ENCODE measurements at regions not wholly inside any gene's neighbourhood (a gene's known extent, or its start where the extent isn't known, plus 50 kb on each side); places are given as distances from the start of the nearest gene placed in this dataset.

DNA sequence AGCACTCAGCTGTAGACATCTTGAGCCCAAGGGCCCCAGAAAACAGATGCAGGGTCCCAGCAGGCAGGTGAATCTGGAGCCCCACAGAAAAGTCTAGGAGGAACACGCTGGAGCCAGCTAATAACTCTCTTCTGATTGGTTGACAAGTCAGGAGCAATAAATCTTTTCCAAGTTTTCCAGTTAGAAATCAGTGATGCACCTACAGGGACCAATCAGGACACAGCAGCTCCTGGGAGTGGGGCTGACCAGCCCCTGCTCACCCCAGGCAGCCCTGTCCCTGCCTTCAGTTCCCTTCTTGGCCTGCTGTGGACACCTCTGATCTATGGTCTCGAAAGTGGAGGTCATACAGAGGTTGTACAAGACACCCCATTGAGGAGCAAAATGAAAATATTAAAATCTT, 75.7 kb downstream of the KCNF1 start:
- no peak overlapping the region for H3K4me2 ChIP-seq
- no peak overlapping the region for H3K4me3 ChIP-seq
- H3K36me3 ChIP-seq (ENCODE audit: insufficient read depth), result no peaks in the 10 kb centered on the region
- Mint-ChIP-seq H3K36me3 (ENCODE audit: low read depth) (no peaks in the 10 kb centered on the region), H3K9me3 (no peaks in the 10 kb centered on the region; the same call in 1 of the 3 replicates), H3K27me3 (ENCODE audit: insufficient read depth, low read depth, poor library complexity) (peaks cover 10% of the 10 kb centered on the region), H3K27ac (no peak overlapping the region), H3K4me3 (no peak overlapping the region), H3K4me1 (no peaks in the 10 kb centered on the region)
- no peak overlapping the region for H3K27ac ChIP-seq (ENCODE audit: low read depth)
- ATAC-seq, result no peak
- TF ChIP-seq, protein P1, sequence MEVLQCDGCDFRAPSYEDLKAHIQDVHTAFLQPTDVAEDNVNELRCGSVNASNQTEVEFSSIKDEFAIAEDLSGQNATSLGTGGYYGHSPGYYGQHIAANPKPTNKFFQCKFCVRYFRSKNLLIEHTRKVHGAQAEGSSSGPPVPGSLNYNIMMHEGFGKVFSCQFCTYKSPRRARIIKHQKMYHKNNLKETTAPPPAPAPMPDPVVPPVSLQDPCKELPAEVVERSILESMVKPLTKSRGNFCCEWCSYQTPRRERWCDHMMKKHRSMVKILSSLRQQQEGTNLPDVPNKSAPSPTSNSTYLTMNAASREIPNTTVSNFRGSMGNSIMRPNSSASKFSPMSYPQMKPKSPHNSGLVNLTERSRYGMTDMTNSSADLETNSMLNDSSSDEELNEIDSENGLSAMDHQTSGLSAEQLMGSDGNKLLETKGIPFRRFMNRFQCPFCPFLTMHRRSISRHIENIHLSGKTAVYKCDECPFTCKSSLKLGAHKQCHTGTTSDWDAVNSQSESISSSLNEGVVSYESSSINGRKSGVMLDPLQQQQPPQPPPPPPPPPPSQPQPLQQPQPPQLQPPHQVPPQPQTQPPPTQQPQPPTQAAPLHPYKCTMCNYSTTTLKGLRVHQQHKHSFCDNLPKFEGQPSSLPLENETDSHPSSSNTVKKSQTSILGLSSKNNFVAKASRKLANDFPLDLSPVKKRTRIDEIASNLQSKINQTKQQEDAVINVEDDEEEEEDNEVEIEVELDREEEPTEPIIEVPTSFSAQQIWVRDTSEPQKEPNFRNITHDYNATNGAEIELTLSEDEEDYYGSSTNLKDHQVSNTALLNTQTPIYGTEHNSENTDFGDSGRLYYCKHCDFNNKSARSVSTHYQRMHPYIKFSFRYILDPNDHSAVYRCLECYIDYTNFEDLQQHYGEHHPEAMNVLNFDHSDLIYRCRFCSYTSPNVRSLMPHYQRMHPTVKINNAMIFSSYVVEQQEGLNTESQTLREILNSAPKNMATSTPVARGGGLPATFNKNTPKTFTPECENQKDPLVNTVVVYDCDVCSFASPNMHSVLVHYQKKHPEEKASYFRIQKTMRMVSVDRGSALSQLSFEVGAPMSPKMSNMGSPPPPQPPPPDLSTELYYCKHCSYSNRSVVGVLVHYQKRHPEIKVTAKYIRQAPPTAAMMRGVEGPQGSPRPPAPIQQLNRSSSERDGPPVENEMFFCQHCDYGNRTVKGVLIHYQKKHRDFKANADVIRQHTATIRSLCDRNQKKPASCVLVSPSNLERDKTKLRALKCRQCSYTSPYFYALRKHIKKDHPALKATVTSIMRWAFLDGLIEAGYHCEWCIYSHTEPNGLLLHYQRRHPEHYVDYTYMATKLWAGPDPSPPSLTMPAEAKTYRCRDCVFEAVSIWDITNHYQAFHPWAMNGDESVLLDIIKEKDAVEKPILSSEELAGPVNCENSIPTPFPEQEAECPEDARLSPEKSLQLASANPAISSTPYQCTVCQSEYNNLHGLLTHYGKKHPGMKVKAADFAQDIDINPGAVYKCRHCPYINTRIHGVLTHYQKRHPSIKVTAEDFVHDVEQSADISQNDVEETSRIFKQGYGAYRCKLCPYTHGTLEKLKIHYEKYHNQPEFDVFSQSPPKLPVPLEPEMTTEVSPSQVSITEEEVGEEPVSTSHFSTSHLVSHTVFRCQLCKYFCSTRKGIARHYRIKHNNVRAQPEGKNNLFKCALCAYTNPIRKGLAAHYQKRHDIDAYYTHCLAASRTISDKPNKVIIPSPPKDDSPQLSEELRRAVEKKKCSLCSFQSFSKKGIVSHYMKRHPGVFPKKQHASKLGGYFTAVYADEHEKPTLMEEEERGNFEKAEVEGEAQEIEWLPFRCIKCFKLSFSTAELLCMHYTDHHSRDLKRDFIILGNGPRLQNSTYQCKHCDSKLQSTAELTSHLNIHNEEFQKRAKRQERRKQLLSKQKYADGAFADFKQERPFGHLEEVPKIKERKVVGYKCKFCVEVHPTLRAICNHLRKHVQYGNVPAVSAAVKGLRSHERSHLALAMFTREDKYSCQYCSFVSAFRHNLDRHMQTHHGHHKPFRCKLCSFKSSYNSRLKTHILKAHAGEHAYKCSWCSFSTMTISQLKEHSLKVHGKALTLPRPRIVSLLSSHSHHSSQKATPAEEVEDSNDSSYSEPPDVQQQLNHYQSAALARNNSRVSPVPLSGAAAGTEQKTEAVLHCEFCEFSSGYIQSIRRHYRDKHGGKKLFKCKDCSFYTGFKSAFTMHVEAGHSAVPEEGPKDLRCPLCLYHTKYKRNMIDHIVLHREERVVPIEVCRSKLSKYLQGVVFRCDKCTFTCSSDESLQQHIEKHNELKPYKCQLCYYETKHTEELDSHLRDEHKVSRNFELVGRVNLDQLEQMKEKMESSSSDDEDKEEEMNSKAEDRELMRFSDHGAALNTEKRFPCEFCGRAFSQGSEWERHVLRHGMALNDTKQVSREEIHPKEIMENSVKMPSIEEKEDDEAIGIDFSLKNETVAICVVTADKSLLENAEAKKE (CRISPR knock-in tag; IDR thresholded peaks at IDR 0.05), result no peak
- TF ChIP-seq ZNF331 (CRISPR knock-in tag; IDR thresholded peaks at IDR 0.05; ENCODE audit: low read depth), result no peak
- TF ChIP-seq STAT1 (IDR thresholded peaks at IDR 0.05; ENCODE audit: unreplicated experiment), result no peak
- no peak for TF ChIP-seq CREB1 (CRISPR knock-in tag; IDR thresholded peaks at IDR 0.05; ENCODE audit: low read depth)
- no peak for TF ChIP-seq JUNB (IDR thresholded peaks at IDR 0.05; ENCODE audit: unreplicated experiment)
- TF ChIP-seq, protein P2, sequence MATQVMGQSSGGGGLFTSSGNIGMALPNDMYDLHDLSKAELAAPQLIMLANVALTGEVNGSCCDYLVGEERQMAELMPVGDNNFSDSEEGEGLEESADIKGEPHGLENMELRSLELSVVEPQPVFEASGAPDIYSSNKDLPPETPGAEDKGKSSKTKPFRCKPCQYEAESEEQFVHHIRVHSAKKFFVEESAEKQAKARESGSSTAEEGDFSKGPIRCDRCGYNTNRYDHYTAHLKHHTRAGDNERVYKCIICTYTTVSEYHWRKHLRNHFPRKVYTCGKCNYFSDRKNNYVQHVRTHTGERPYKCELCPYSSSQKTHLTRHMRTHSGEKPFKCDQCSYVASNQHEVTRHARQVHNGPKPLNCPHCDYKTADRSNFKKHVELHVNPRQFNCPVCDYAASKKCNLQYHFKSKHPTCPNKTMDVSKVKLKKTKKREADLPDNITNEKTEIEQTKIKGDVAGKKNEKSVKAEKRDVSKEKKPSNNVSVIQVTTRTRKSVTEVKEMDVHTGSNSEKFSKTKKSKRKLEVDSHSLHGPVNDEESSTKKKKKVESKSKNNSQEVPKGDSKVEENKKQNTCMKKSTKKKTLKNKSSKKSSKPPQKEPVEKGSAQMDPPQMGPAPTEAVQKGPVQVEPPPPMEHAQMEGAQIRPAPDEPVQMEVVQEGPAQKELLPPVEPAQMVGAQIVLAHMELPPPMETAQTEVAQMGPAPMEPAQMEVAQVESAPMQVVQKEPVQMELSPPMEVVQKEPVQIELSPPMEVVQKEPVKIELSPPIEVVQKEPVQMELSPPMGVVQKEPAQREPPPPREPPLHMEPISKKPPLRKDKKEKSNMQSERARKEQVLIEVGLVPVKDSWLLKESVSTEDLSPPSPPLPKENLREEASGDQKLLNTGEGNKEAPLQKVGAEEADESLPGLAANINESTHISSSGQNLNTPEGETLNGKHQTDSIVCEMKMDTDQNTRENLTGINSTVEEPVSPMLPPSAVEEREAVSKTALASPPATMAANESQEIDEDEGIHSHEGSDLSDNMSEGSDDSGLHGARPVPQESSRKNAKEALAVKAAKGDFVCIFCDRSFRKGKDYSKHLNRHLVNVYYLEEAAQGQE (IDR thresholded peaks at IDR 0.05; ENCODE audit: unreplicated experiment), result no peak
- no peak overlapping the region for H2AFZ ChIP-seq
- no peaks in the 10 kb centered on the region for H4K20me1 ChIP-seq (replicated peaks; ENCODE audit: insufficient read depth)
- no peaks in the 10 kb centered on the region for H3K9me2 ChIP-seq (ENCODE audit: insufficient read depth)
- H3K79me2 ChIP-seq (replicated peaks; ENCODE audit: insufficient read depth), result no peaks in the 10 kb centered on the region
- H3F3A ChIP-seq (replicated peaks; ENCODE audit: low read depth), result no peaks in the 10 kb centered on the region
- no peak for DNase-seq (ENCODE audit: low spot score)
- H3K4me1 ChIP-seq (ENCODE audit: insufficient read depth), result no peaks in the 10 kb centered on the region
- H3K27me3 ChIP-seq (ENCODE audit: insufficient read depth), result no peaks in the 10 kb centered on the region

All from GM23338 (cell line).